Activated CD4-positive, CD25-positive, alpha-beta regulatory T cell treated with anti-CD3 and anti-CD28 coated beads, Interleukin-2, amount 50 U/mL, for 72 hours (primary cell): ENCODE measurements at regions not wholly inside any gene's neighbourhood (a gene's known extent, or its start where the extent isn't known, plus 50 kb on each side); places are given as distances from the start of the nearest gene placed in this dataset.

Experiments
- DNase-seq: peaks from one replicate; pipeline ENCODE4 v3.0.0; 2021

DNA sequence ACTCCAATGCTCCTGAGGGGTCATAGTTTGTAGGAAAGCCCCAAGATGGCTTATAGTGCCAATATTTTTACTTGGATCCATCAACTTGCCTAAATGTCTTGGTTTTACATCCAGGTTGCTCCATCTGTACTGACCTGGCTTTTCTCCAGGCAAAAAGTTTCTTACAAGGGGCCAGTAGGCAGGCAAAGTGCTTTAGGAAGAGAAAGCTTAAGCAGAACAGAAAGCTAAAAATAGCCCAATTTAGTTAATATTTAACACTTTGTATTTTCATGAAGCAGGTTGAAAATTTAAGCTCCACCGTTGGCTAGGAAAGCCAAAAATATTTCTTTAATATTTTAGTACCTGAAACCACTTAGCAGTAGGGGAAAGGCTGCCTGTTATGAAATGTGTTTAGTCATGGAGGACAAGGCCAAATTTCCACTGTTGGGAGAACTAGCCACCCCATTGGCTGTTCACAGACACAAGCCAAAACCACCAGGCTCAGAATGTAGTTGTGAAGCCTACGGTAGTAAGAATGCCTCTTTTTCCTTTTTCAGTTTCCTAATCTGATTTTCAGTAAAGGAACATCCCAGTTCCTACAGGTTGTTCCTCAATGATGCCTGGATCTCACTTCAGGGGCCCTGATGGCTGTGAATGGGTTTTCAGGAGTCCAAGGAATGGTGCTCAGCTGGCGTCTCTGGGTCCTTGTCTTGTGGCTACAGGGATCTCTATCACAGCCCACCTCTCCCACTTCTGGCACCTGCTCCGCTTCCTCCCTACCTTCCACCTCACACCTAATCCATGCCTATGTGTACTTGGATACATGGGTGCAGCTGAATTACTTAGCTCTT is 324.8 kb downstream of the PMP22 start:
- no peak for DNase-seq

DNA sequence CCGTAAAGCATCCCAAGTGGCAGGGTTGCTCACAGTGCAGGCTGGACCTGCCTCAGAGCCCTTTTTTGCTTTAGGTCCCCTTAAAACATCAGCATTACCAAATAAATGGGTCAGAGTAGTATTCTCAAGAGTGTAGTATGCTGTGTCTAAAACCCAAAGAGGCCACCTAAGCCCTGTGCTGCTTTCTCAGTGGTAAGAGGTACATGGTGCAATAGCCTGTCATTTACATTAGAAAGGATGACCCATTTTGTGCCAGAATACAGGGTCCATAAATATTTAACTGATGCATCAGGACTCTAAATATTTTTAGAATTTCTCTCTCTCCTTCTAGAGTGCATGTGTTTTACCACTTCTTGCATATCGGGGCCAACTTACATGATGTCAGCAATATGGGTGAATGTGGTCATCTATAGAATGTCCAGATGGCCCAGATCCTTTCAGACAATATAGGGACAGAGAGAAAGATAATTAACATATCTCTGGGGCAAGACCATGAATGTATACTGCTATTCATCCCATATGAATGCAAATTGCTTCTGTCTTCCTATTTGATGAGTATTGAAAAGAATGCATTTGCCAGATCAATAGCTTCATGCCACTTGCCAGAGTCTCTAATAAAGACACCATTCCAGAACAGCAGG is 329.2 kb downstream of the PMP22 start:
- no peak for DNase-seq

GRCh38 chr17:14935139-14935841 is 329.8 kb downstream of the PMP22 start:
- no peak for DNase-seq

DNA sequence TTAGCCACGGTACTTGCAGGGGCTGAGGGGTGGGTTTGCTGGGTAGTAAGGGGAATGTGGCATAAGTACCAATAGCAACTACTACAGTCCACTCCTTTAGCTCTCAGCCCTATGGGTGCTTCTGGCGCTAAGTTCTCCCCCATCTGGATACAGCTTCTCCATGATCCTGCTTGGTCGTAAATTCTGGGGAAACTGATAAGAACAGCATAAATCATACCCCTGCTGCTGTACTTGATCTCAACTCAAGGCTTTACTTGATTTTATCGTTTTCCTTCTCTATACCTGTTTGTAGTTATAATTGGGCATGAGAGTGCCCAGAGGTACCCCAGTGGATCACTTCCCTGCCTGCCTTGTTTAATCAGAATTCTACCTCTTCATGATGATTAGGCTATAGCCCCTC is 331.4 kb downstream of the PMP22 start:
- DNase-seq = no peak

GRCh38 chr17:14926526-14927122 is 338.5 kb downstream of the PMP22 start:
- peak; percentile 43 for DNase-seq

- DNase-seq = no peak
Measured at GRCh38 chr17:14926073-14926472, 339.1 kb downstream of the PMP22 start.

DNA sequence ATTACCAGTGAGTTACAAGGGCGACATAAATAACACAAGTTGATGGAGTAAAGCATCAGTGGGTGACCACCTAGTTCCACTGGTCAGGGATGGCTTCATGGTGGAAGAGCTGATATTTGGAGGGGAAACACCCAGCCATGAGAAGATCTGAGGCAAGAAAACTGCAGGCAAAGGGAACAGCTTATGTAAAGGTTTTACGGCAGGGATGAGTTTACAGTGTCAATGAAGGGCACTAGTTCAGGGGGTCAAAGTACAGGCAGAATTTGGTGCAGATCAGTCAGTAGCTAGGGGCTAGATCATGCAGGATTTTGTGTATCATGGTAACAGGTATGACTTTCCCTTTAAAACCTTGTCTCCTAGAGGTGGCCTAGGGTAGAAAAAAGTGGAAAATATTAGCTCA is 339.6 kb downstream of the PMP22 start:
- DNase-seq = no peak

- DNase-seq = no peak
Measured at GRCh38 chr17:14923981-14924380, 341.1 kb downstream of the PMP22 start.

DNA sequence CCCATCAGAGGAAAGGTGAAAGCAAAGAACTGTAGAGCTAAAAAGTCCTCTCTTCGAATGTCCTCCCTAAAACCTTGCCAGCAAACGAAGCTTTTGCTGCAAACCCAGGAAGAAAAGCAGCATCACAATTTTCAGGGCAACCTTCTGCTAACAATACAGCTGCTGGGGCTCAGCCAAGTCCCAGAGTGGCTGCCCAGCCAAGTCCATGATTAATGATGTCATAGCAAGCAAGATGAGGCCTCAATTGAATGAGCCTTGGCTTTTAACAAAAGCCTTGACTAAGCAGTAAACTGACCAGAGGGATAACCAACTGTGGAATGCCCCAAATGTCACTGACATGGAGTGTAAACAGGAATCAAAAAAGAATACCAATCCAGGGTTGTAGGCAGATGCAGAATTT is 342.7 kb downstream of the PMP22 start:
- DNase-seq = no peak

DNA sequence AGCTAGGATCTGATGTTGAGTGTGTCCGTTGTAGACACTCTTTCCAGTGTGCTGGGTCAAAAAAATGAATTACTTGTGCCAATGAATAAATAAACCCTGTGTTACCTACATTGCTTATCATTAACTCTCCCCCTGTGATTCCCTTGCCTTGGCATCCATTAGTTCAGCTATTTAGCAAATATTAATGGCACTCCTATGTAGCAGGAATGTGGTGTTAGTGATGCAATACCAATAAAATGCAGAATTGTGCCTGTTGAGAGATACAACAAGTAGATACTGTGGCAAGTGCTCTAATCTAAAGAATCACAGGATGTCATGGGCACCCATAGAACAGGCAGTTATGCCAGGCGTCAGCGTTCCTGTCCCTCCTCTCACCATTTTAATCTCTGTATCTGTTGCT is 343.2 kb downstream of the PMP22 start:
- no peak for DNase-seq

DNA sequence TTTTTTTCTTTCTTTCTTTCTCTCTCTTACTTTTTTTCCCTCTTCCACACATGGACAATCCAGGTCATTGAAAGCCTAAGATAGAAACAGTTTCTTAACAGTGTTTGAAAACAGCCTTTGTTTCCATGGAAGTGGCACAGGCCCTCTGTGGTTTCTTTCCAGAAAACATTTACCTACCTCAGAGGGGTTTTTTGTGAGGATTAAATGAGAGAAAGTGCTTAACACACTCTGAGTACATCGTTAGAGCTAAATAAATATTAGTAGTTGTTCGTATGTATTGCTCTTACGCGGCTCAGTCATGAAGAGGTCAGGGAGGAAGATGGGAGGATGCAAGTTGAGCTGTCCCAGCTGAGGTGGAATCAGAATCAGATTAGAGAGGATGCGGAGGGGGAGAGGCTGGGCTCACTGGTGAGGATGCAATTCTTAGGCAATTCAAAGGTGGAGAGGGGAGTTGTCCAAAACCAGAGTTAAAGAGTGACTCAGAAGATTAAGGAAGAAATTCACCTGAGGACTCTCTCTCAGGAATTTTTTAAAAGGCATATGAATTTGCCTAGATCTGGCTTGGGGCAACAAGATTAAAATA is 345.4 kb downstream of the PMP22 start:
- DNase-seq = no peak

- DNase-seq = no peak
Measured at GRCh38 chr17:14919094-14919493, 346.0 kb downstream of the PMP22 start.

DNA sequence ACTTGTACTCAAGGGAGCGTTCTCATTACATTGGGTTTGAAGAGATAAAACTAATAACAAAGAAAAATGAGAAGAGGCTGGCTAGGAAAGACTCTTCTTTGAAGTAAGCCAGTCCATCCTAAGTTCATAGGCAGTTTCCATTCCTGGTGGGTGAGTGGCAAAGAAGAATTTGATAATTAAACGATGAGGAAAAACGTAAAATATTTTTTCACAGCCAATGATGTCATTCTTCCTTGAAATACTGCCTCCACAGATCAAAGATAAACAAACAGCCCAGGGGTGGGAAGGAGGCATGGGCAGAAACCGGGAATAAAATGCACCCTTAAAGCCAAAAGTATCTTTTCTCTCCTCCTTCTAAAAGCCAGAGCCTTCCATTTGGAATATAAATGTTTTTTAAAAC is 346.6 kb downstream of the PMP22 start:
- no peak for DNase-seq

DNA sequence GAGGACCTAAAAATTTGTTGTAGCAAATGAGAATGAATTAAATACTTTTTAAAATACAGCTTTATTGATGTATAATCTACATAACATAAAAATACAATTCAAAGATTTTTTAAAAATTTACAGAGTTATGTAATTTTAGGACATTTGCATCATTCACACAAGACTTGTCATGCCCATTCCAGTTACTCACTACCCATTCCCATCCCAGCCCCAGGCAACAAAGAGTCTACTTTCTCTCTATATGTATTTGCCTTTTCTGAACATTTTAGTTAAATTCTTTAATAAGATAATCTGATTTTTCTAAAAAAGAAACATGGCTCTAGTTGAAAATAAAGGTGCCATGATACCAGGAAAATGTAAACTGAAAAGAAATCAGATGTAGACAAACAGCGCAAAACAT is 354.2 kb downstream of the PMP22 start:
- DNase-seq = no peak

GRCh38 chr17:14904386-14904785 is 360.7 kb downstream of the PMP22 start:
- no peak for DNase-seq

DNA sequence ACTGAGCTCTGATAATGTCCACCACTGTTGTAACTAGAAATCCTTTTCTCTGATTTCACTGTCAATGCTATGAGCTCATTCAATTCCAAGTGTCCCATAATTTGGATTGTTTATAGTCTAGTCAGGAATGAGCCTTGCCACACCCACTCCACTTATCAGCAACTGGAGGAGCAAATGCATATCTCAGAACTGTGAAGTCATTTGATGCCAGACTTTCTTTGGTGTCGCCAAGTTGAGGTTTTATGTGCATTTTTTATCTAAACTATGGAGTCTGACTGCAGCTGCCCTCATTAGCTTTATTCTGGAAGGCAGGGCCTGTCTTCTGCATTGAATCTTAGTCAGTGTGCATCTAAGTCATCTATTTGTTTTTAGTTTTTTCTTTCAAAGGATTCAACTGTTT is 361.3 kb downstream of the PMP22 start:
- no peak for DNase-seq

DNA sequence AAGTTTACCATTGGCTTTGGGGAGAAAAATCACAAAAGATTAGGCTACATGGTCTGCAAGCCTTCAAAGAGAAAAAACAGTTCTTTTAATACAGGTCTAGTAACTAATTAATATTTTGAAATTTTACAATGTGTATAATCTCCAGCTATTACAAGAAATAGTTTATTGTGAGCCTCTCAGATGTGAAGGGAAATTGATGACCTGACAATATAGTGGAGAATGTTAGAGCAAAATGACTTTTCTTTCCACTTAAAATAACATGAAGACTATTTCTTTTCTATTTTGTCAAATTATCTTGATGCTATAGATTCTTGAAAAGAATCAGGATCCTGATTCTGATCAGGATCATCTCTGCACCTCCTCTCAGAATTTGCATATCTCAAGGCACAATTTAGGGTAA is 362.3 kb downstream of the PMP22 start:
- no peak for DNase-seq

DNA sequence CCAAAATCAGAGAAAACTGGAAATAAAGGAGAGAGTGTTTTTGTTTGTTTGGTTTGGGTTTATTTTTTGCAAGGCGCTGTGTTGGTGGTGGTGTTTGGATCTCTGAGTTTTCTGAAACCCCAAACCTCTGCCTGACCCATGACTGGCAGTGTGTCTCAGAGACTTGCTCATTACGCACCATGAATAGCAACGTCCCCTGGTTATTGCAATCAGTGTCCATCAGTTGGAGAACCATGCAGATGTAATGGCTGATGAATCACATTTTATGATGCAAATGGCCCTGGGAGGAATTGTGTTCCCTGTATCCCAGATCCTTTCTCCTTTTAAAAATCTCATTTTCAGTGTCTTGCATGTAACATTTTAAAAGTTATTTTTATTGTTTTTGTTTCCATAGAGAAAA is 362.8 kb downstream of the PMP22 start:
- DNase-seq = no peak

GRCh38 chr17:14901376-14901775 is 363.8 kb downstream of the PMP22 start:
- DNase-seq = no peak

DNA sequence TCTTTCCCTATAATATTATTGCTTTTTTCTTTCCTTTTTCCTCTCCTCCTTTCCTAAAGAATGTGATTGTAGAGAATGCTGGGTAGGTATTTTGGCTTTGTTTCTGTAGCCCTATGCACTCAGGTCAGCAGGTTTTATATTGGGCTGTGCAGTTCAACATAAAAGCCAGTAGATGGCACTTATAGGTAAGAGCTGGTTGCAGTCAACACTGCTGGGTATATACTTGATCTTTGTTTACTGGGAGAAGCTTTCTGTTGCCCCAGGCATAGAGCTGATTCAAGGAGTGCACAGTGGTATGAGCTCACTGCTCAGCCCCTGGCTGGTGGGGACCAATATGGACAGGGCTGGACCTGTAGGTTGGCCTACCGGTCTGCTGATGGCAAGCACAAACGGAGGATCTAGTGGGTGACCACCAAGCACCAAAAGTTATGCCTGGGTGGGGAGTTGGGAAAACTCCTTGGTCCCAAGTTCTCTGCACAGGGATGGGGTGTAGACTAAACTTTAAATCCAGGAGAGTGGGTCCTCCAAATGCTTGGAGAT is 378.9 kb downstream of the PMP22 start:
- DNase-seq = no peak

- DNase-seq = no peak
Measured at GRCh38 chr17:14882131-14882530, 383.0 kb downstream of the PMP22 start.

DNA sequence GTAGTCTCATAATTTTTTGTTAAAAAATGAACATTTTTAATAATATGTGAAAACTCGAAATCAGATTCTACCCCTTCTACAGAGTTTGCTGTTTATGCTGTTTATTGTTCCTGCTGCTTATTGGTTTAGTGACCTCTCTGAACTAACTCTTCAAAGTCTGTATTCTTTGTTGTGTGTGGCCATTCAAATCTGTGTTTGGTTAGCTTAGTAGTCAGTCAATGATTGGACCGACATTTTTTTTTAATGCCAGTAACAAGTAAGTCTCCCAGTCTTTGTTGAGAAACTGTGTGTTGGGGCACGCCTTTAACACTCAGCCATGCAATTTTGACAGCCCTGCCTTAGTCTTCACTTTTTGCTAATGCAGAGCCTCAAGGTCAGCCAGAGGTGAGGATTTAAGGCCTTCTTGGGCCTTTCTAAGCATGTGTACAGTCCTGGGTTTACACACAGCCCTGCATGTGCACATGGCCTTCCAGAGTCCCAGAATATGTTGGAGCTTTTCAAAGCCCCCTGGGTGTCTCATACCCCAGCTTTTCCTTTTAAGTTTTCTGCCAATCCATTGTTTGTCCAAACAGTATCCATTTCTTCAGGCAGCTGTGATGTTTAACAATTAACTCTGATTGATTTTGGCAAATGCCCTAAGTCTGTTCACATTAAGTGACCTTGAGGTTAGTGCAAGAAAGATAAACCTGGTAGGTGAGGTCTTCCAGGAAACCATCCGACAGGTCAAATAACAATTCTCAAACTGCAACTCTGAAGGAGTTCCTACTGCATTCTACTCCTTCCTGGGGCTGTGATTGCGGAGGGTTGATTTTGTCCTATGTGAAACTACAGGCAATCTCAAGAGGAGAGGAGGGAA is 389.3 kb downstream of the PMP22 start:
- no peak for DNase-seq
